GM21367 (cell line): ENCODE measurements at regions not wholly inside any gene's neighbourhood (a gene's known extent, or its start where the extent isn't known, plus 50 kb on each side); places are given as distances from the start of the nearest gene placed in this dataset.
"Not testable (repeated sequence)": the region's sequence is repeated elsewhere in the genome, so short reads cannot be mapped to it uniquely, and the experiment has no call there.

Experiments
- ATAC-seq: cut with Tn5 transposase; IDR thresholded peaks from one replicate; pipeline ENCODE4 v1.9.1; 2021; ENCODE audit not compliant: unreplicated experiment

DNA sequence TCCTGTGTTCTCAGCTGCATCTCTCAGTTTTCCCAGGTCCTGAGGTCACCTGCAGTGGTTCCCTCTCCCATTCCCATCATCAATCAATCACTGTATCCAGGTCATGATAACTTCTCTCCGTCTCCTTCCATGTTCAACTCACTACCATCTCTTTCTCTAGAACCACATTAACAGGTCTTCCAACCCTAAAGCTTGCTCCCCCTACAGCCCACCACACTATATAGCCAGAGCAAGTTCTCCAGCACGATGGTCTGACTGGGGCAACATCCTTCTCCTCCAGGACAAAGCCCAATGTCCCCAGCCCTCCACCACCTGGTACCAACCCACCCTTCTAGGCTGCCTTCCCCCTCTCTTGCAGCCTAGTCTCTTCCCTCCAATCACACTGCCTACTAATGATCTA lies 241.6 kb downstream of the CDK5RAP2 start:
- ATAC-seq = no peak

- ATAC-seq = no peak
Observed at GRCh38 chr9:120337131-120337530, 242.8 kb downstream of the CDK5RAP2 start.

GRCh38 chr9:120336753-120337090 lies 243.2 kb downstream of the CDK5RAP2 start:
- no peak for ATAC-seq

GRCh38 chr9:120336021-120336752 lies 243.8 kb downstream of the CDK5RAP2 start:
- no peak for ATAC-seq

GRCh38 chr9:120331913-120332312 lies 248.1 kb downstream of the CDK5RAP2 start:
- no peak for ATAC-seq

DNA sequence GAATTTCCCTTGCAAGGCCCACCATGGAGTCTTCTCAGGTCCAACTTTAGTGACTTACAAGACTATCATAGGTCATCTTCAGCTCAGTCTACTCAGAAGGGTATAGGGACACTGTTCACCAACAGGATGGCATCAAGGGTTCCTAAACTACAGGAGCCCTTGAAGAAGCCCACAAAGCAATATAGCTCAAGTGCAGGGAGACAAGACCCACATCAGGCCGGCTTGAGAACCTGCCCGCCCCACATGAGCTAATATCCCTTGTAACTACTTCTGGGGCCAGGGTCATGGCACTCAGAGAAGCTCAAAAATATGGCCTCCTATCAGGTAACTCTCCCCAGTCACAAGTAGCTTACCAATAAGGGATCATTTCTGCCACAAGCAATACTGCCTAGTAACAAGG lies 249.9 kb downstream of the CDK5RAP2 start:
- ATAC-seq = no peak

- no peak for ATAC-seq
Observed at GRCh38 chr9:120327322-120327721, 252.6 kb downstream of the CDK5RAP2 start.

DNA sequence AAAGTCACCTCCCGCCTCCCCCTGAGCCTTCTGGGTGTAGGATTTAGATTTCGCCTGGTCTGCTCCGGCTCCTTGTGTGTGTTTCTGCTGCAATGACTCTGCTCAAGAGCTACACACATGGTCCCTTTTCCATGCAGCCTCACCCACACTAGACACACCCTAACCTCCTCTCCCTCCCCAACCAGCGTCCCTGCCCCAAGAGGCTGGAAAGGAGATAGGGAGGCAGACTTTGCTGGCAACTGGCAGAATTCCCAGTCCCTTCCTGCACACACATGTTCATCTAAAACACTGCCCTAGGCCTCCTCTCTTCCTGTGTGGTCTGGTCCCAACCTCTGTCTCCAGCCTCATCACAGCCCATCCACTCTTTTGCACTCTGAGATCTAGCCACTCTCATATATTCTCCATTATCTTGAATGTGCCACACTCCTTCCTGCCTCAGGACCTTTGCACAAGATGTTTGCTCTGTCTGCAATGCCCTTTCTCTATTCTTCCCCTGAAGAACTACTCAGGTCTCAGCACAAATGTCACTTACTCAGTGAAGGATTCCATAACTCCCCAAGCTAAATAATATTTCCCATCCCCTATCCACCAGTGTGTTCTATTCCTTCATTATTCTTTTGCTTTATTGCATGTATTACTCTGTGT lies 253.8 kb downstream of the CDK5RAP2 start:
- no peak for ATAC-seq

- no peak for ATAC-seq
Observed at GRCh38 chr9:120324996-120325642, 254.8 kb downstream of the CDK5RAP2 start.

- ATAC-seq = no peak
Observed at GRCh38 chr9:120324461-120324860, 255.5 kb downstream of the CDK5RAP2 start.

DNA sequence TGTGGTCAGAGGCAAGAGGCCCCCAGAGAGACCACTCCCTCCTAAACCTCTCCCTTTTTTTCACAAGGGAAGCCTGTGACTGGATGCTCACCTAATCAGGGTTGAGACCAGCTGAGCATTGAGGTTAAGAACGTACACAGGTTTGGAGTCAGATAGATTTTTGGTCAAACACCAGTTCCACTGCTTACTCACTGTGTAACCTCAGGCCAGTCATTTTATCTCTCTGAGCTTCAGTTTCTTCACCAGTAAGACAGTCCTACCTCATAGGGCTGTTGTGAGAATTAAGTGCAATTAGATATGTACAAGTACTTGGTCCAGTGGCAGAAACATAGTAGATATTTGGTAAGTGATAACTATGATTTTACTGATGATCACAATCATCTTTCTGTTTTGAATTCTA lies 256.8 kb downstream of the CDK5RAP2 start:
- ATAC-seq = no peak

DNA sequence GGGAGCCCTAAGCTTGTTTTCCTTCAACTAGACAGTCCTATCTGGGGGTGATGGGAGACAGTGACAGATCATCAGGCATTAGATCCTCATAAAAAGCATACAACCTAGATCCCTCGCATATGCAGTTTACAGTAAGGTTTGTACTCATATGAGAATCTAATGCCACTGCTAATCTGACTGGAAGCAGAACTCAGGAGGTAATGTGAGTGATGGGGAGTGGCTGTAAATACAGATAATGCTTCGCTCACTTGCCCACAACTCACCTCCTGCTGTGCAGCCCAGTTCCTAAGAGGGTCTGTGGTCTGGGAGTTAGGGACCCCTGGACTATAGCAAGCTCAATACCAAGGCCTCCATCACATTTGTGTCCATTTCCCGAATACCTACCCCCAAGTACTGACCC lies 260.5 kb downstream of the CDK5RAP2 start:
- ATAC-seq = no peak

- ATAC-seq = no peak
Observed at GRCh38 chr9:120315154-120315553, 264.8 kb downstream of the CDK5RAP2 start.

GRCh38 chr9:120312031-120312430 lies 267.9 kb downstream of the CDK5RAP2 start:
- ATAC-seq = no peak

DNA sequence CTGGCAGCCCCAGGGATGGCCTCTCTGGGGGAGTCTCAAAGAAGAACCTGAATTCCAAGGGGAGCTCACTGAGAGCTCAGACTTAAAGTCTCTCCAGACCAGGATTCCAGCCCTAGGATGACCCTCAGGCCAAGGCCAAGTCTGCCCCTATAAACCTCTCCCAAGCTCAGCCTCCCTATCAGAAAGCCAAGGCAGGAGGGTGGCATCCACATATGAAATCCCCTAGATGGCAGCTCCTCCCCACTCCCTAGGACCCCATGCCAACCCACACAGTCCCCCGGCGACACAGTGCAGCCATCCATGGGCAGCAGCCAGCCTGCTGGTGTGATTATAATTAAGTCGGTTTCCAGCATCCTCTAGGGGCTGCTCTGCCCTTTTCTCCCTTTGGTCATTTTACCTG lies 269.9 kb downstream of the CDK5RAP2 start:
- no peak for ATAC-seq

GRCh38 chr9:120308495-120308894 lies 271.5 kb downstream of the CDK5RAP2 start:
- no peak for ATAC-seq

GRCh38 chr9:120307599-120307998 lies 272.4 kb downstream of the CDK5RAP2 start:
- ATAC-seq = no peak

DNA sequence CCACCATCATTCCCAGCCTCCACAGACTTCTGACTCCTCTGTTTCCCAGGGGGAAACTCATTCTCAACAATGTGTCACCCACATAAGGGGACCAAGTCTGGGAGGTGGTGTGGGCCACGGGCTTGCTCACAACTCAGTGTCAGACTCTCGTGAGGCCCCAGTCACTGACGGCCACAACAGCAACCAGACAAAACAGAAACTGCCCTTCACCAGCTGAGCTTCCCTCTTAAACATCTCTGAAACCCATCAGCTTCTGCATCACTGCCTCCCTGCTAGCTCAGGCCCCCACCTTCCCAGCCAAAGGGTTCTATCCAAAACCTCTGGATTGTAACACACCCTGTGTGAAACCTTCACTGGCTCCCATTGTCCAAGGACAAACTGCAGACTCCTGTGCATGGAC lies 273.4 kb downstream of the CDK5RAP2 start:
- ATAC-seq = no peak

DNA sequence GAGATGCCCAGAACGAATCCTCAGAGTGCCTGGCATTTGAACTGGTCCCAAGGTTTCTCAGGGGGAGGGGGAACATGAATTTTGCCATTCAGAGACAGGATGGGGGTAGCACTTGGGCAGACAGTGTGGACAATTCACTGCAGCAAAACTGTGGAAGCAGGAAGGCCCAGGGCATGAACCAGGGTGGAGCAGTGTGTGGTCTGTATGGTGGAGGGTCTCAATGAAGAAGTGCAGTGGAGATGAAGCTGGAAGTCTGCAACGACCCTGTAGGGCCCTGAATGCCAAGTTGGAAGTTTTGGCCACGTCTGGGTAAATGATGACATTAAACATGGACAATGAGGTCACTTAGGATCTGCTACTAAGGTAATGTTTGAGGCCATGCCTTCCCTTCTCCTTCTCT lies 273.9 kb downstream of the CDK5RAP2 start:
- no peak for ATAC-seq

DNA sequence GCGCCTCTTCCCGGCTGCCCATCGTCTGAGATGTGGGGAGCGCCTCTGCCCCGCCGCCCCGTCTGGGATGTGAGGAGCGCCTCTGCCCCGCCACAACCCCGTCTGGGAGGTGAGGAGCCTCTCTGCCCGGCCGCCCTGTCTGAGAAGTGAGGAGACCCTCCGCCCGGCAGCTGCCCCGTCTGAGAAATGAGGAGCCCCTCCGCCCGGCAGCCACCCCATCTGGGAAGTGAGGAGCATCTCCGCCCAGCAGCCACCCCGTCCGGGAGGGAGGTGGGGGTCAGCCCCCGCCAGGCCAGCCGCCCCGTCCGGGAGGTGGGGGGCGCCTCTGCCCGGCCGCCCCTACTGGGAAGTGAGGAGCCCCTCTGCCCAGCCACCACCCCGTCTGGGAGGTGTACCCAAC lies 275.1 kb downstream of the CDK5RAP2 start:
- ATAC-seq = not testable (repeated sequence)

GRCh38 chr9:120303519-120303918 lies 276.4 kb downstream of the CDK5RAP2 start:
- ATAC-seq = no peak

- ATAC-seq = no peak
Observed at GRCh38 chr9:120299785-120300184, 280.2 kb downstream of the CDK5RAP2 start.
